HG03175 (cell line): ENCODE measurements at regions not wholly inside any gene's neighbourhood (a gene's known extent, or its start where the extent isn't known, plus 50 kb on each side); places are given as distances from the start of the nearest gene placed in this dataset.

Experiments used
- ATAC-seq: cut with Tn5 transposase; IDR thresholded peaks from one replicate; pipeline ENCODE4 v1.9.1; 2021; ENCODE audit warnings: mild to moderate bottlenecking, moderate library complexity; ENCODE audit not compliant: unreplicated experiment

DNA sequence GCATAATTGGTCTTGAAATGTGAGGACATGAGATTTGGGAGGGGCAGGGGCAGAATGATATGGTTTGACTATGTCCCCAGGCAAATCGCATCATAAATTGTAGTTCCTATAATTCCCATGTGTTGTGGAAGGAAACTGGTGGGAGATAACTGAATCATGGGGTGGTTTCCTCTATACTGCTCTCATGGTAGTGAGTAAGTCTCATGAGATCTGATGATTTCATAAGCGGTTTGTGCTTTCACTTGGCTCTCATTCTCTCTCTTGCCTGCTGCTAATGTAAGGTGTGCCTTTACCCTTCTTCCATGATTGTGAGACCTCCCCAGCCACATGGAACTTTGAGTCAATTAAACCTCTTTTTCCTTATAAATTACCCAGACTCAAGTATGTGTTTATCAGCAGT lies 2595.9 kb downstream of the PCDH7 start:
- no peak for ATAC-seq

DNA sequence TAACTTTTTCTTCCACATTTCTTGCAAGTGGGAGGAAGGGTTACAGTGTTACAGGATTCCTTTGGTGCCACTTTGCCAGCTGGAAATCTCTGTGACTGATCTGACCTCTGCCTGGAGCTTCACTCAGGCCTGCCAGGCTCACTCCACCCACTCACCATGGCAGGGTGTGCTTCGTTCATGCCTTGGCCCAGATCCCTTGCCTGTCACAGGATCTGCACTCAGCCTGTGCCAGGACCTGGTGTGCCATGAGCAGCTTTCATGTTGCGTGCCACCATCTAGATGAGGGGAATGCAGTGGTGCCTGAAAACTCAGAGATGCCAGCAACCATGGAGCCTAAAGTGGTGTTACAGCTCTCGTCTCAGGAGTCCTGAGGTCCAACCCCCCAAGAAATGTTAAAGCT lies 2596.4 kb downstream of the PCDH7 start:
- ATAC-seq = no peak

DNA sequence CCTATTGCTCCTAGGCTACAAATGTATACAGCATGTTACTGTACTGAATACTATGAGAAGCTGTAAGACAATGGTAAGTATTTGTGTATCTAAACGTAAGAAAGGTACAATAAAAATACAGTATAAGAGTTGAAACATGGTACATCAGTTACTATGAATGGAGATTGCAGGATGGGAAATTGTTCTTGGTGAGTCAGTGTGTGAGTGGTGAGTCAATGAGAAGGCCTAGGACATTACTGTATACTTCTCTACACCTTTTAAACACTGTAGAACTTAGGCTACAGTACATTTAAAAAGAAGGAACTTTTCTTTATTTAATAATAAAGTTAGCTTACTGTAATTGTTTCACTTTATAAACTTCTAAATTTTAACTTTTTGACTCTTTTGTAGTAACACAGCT lies 2603.2 kb downstream of the PCDH7 start:
- no peak for ATAC-seq

DNA sequence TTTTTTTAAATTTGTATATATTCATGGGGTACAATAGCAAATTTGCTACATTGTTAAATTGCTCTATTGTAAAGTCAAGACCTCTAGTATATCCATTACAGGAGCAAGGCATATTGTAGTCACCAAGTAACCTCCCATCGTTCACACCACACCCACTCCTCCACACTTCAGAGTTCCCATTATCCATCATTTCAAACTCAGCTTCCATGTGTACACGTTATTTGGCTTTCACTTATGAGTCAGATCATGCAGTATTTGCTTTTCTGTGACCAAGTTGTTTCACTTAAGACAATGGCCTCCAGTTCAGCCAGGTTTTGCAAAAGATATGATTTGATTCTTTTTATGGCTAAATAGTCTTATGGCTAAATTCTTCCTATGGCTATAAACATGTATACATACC lies 2614.2 kb downstream of the PCDH7 start:
- no peak for ATAC-seq

DNA sequence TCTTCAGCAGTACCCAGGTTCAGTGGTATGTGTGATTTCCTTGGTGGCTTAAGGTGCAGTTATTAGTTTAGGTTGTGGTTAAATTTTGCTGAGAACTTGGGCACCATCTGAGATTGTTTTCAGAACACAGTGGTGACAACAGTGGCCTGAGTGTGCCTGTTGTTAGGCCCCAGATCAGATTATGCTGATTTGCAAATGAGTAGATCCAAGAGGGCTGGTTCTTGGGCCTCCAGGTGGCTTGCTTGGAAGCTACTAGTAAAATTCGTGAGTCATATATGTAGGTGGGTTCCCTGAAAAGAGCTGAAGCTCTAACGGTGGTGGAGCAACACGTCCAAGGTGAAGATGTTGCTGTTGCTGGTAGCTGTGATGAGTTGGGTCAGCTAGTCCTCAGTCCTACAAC lies 2619.6 kb downstream of the PCDH7 start:
- no peak for ATAC-seq

DNA sequence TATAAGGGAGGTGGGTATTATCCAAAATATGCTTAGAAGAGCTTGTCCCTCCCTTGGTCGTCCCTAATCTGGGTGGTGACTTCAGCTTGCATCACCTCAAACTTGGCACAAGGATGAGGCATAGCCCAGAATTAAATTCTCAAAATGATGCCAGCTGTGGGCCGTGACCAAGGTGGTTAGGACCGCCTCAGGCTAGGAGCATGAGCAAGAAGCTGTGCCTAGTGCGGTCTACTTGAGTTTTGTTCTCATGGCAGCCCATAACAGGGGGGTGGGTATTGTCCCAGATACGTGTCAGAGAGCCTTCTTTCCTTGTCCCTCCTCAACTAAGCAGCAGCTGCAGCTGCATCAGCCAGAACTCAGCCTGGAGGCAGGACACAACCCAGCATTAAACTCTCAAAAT lies 2620.0 kb downstream of the PCDH7 start:
- ATAC-seq = no peak

DNA sequence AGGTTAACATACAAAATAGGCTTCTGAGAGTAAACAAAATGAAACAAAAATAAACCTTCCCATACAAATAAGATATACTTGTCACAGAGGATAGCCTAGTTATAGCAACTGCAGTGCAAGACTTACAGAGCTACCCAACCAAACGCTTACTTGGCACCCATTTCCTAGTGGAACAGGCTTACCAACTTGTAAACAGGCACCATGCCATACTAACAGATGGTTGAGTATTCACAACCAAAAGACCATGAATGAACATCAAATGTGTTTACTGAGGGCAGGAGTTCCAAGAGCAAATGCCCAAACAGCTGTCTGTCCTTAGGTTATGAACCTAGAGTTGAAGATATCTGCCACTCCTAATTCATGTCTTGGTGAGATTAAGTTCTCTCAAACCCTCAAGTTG lies 2629.2 kb downstream of the PCDH7 start:
- no peak for ATAC-seq

DNA sequence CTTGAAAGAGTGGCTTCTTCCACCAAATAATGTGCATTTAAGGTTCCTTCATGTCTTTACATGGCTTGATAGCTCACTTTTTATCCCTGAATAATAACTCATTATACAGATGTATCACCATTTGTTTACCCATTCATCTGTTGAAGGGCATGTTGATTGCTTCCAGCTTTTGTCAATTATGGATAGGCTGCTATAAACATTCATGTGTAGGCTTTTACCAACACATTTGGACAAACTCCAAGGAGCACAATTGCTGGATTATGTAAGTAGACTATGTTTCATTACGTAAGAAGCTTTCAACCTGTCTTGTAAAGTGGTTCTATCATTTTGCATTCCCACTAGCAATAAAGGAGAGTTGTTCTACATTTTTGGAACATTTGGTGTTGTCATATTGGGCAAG lies 2637.0 kb downstream of the PCDH7 start:
- ATAC-seq = no peak

DNA sequence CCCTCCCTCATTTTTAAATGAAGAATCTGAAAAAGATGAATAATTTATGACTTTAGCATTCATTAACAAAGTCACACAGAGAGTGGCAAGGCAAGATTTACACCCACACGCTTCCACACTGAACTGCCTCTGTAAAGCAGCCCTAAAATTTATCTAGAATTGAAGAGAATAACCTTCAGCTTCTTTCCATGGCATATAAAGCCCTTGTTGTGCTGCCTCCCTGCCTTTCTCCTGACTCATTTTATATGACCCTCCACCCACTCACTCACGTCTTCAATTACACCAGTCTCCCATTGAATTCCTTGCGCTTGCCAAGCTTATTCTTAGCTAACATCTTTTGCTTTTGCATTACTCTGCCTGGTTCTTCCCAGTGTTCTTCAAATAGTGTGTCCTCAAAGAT lies 2649.3 kb downstream of the PCDH7 start:
- no peak for ATAC-seq

DNA sequence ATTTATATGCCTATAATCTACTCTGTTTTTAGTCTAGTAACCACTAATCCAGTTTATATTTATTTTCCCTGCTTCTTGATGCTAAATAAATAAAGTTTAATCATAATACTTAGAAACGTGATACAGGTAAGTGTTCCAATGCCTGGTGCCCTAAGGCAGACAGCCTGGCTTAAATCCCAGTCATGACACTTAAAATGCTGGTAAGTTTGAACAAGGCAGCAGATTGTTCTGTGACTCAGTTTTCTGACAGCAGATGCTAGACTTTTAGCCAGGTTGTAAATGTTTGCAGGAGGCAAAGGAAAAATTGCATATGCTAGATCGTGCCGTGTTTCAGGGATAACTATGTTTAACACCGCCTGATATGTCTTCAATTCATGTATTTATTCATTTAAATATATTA lies 2661.6 kb downstream of the PCDH7 start:
- no peak for ATAC-seq

DNA sequence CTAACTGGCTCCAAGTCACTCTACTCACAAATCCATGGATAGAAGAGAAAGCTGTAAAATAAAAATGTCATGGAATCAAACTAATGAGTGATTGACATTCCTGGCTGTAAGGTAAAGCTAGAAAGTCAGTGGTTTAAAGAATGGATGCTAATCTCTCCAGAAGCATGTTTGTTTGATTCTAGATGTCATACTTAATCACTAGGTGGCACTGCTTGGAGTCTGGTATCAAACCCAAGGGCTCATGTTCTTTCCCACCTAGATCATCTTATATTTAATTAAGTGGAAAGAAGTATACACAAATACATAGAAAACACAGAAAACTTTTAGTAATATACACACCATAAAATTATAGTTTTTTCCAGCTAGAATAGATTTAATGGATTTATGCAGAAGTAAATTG lies 2666.6 kb downstream of the PCDH7 start:
- no peak for ATAC-seq

DNA sequence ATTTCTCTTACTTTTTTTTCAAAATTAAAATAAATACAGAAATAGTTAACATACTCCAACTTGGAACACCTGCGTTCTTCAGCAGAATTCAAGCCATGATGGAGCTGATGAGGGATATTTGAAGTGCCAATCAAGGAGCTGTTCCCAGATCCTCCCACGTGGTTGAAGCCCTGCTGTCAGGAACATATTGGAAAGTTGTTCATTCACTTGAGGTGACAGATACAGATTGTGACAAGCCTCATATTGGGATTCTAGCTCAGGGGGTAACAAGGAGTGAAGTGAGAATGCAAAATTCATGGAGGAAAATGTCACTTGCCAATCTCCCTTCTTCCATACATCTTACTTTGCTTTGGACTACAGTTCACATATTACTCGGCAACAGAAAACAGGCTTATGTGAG lies 2670.8 kb downstream of the PCDH7 start:
- no peak for ATAC-seq

DNA sequence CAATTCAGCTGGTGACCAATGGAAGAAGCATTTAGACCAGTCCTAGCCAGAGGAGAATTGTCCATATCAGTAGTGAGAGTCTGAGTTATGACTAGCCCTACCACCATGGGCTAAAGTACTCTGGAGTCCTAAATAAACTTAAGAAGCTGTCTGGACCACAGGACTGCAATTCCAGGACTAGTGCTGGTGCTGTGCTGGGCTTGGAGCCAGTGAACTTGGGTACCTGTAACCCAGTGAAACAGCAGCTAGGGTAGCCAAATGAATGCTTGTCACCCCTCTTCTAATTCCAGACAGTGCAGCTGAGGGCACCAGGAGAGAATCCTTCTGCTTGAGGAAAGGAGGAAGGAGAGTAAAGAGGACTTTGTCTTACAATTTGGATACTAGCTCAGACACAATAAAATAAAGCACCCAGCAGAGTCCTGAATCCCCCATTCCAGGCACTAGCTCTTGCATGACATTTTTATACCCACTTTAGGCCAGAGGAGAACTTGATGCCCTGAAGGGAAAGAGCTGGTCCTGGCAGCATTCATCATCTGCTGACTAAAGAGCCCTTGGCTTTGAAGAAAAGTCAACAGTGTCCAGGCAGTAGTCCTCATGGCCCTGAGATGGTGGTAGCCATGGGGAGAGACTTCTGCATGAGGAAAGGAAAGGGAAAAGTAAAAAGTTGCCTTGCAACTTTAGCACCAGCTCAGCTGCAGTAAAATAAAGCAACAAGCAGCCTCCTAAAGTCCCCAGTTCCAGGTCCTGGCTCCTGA lies 2675.7 kb downstream of the PCDH7 start:
- ATAC-seq = no peak

DNA sequence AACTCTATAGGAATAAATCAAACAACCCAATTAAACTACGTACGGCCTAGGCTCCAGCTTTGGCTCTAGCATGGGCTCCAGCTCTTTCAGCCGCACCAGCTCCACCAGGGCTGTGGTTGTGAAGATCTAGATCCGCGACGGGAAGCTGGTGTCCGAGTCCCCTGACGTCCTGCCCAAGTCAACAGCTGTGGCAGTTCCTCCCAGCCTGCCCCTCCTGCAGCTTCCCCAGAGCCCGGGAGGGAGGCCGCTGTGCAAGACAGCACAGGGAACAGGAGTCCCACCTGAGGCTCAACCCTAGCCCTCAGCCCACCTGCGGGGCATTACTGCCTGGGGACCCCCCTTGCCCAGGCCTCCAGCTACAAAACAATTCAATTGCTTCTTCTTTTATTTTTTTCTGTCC lies 2680.3 kb downstream of the PCDH7 start:
- ATAC-seq = no peak

DNA sequence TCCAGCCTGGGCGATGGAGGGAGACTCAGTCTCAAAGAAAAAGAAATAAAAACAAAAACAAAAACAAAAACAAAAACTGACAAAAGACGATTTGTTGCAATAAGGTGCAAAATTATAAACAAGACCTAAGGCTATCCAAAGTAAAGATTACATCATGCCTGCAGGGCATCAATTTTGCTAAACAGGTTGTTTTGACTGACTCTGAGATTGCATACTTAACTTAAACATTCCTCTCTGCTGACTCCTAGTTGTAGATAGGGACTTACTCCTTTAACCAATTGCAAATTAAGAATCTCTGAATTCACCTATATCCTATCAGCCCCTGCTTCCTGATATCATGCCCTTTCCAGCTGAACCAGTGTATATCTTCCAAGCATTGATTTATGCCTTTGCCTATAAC lies 2687.3 kb downstream of the PCDH7 start:
- no peak for ATAC-seq

DNA sequence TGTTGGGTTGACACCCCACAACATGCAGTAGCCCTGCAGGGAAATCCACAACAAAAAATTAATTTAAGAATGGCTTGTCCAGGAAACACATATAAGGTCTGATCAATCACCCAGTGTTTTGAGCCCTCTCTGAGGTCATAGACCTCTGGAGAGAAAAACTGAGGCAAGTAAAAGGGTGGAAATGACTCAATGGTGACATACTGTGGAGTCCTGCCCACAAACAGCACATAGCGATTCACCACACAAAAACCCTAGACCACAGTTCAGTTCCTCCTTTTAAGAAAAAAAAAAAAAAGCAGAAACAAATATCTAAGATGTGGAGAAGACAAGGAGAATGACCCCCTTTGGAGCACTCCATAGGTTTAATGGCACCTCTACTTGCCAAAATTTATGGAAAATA lies 2691.0 kb downstream of the PCDH7 start:
- no peak for ATAC-seq

DNA sequence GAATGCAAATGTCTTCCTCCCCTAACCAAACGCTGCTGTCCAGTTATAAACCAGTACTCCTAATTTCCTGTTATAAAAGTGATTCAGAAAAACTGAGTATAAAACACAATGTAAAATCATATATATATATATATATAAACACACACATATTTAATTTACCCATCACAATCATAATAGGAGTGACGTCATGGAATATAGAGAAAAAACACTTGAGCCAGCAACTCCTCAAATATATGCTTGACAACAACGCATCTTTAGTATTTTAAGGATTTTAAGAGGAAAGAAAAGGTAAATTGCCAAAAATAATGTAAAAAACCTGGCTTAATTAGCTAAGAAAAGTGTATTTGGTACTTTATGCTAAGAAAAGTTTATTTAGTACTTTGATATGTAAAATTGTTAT lies 2701.7 kb downstream of the PCDH7 start:
- ATAC-seq = no peak

DNA sequence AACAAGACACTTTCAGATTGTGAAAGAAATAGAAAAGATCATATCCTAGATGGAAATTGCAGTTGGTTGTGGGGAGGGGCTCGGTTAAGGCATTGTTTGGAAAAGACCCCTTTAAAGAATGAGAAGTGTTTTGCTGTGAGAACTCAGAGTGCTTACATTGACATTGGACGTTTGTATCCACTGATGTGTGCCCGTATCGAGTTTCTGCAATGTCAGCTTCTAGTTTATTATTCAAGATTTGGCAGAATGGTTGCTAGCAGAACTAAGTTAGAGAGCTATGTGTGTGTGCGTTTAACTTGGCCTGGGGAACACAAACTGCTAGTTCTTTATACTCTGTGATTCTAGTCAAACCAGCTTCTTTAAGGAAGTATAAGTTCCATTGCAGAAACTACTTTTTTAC lies 2702.5 kb downstream of the PCDH7 start:
- ATAC-seq = no peak

DNA sequence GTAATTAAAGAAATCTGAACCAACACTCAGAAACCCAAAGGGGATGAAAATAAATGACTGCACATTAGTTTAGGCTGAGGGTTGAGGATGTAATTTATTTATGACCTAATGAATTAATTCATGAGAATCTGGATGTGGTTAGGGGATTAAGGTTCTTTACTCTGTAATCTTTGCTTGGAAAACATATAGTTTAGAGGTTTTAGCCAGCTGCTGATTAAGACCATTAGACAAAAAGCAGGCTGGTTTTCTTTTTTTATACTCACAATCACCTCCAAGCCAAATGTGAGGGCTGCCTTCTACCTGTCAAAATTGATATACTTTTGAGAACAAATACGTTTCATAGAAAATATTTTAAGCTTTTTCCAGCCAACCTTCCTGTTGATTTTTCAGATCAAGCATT lies 2705.8 kb downstream of the PCDH7 start:
- no peak for ATAC-seq

DNA sequence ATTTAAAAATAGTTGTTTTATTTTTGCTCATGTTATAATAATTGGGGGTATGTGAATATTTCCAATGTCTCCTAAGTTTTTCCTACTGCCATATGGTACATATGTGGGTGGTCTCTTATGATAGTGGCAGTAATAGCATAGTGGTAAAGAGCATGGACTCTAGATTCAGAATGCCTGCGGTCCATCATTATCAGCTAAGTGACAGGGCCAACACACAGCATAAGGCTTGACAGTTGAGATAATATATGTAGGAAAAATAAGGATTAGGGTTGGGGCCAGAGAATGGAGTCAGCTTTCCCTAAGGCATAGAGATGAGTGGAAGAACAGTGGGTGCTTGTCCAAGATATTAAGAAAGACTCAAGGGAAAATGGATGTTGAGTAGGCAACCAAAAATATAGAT lies 2707.5 kb downstream of the PCDH7 start:
- ATAC-seq = no peak

DNA sequence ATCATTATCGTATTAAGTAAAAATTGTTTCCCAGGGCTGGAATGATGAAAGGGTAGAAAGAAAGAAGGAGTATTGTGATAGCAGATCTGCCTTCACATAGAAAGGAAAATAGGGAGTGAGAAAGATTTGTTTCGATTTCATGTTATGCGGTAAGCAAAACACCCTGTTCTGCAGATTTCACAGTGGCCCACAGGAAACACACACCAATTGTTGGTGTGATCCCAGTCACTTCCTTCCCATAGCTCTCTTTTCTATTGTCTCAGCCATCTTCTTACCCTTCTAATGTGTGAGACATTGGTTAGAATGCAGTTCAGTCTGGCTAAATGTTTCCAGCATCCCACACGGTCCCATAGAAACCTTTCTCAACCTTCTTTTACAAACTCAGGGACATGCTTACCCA lies 2709.8 kb downstream of the PCDH7 start:
- ATAC-seq = no peak

DNA sequence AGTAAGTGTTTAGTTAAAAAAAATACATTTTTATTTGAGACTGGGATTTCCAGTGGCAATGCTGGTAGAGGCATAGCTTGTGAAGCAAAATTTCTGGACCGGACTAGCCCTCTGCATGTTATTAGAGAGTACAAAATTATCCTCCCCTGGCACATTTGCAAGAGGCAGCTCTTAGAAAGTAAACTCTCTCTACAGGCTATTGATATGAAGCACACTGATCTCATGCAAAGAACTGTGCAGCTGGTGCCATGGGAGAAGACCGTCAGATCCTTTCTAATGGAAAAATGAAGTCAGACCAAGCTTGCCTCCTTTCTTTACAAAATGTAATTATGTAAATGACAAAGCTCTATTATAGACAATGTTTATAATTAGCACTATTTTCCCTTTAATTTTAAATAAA lies 2717.2 kb downstream of the PCDH7 start:
- ATAC-seq = no peak

DNA sequence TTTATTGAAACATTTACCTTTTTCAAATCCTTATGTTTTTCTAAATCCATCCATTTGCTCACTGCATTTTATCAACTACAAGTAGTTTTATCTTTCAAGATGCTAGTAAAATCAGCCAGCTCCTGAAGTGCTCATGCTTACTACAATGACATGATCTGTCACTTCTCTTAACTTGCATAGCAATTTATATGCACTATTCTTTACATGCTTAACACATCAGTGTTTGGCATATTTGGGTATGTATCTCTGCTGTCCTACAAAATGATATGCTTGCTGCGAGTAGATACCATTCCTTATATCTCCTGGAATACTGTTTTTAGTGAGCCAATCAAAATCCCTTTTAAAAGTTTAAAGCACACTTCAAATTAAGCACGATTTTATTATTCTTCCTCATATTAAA lies 2726.8 kb downstream of the PCDH7 start:
- ATAC-seq = no peak
